Stimulated activated CD8-positive, alpha-beta memory T cell treated with anti-CD3 and anti-CD28 coated beads, Interleukin-15, amount 100 ng/mL, for 24 hours (primary cell): ENCODE measurements at regions not wholly inside any gene's neighbourhood (a gene's known extent, or its start where the extent isn't known, plus 50 kb on each side); places are given as distances from the start of the nearest gene placed in this dataset.
"Not testable (repeated sequence)": the region's sequence is repeated elsewhere in the genome, so short reads cannot be mapped to it uniquely, and the experiment has no call there.

Experiments
- DNase-seq: peaks from one replicate; pipeline ENCODE4 v3.0.0-alpha.2; 2020; ENCODE audit warnings: low read depth

DNA sequence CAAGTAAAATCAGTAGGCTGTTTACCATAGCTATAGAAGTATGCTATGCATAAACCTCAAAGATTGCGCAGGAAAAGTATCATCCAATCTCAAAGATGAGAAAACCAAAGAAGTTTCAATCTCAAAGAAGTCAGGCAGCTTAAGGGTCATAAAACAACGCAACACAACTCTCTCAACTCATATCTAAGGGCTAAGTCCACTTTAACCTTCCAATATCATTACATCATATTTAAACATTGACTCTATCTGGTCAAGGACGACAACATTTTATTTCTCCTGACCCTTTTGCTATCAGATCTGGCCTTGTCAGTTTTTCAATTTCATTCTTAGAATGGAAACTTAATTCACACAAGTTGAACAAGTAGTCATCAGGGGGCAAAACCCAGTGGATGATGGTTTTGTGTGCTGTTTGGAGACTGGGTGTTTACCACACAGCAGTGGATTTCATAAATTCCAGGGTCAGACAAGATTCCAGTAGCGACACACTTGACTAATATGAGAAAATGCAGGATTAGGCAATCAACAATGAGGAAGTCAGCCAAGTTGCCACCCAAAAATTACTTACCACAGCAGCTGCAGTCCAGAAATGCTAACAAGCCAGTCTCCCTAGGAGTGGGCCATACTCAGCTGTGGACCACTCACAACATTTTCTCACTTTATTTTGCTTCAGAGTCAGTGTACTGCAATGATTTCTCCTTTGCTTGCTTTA is 108.7 kb upstream of the NBPF26 start:
- DNase-seq: not testable (repeated sequence)

DNA sequence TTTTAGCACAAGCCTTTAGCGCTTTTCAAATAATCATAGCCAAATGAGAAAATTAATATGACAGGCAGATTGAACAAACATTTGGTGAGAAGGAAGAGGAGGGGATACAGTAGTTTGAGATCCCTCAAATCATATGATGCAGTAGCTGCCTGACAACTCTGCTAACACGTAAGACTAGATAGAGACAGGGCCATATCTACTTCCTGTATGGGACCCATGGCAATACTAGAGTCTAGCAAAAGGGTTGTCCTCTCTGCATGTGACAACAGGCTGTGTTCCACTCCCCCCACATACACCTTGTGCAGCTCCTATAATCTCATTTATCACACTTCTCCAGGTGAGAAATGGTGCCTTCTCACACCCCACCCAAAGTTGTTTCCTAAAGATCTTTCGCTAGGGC is 106.3 kb upstream of the NBPF26 start:
- not testable (repeated sequence) for DNase-seq

DNA sequence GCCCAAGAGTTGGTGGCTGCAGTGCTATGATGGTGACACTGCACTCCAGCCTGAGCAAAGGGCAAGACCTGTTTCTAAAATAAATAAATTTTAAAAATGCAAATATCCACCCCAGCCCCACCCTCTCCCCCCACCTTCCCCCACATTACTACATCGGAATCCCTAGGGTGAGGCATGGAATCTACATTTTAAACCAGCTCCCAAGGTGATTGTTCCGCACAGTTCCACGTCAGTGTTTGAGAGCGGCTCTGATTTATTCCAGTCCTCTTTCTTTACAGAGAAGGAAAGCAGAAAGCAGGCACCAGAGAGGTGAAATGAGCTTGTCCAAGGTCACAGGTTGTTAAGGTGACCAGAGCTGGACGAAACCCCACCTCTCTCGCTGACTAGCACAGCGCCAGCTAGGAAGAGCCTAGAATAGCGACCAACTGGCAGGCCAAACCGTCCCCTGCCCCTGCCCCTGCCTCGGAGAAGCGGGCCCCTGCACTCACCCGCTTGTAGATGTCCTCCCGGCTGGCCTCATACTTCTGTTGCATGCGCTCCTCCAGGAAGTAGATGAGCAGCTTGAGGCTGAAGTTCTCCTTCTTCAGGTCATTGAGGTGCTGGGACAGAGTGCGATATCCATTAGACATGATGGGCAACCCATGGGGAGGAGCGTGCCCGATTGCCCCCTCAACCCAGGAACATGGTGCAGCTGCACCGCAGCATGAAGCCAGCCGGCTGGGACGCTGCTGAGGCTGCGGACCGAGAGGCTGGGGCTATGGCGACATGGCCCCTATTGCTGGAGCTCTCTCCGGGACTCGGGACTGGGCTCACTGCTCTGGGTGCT is 103.7 kb upstream of the NBPF26 start:
- not testable (repeated sequence) for DNase-seq

DNA sequence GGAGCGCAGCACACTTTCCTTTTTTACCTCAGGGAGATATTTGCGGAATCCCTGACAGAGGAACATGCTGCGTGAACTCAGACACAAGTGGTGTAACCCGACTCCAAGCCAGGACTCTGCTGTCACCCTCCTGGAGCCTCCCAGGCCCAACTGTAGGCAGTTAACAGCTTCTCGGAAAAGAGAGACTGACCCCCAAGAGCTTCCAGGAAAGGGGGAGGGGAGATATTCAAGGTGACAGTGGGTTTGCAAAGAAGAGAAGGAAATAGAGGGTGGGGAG is 103.1 kb upstream of the NBPF26 start:
- not testable (repeated sequence) for DNase-seq

DNA sequence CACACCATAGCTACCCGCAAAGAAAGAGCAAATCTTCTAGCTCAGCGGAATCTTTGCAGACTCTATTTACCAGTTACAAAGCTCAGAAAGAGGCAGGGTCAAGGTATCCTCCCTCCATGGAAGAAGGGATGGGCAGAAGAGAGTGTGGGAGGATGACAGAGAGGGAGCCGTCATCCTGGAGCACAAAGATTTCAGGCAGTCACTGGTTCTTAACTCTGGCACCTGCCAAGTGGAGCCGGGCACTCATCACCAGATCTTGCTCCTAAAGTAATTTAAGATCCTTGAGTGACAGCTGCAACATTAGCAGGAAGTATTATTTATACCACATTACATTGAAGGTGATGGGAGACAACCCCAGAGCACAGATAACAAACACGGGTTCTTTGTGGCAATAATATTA is 102.5 kb upstream of the NBPF26 start:
- not testable (repeated sequence) for DNase-seq

DNA sequence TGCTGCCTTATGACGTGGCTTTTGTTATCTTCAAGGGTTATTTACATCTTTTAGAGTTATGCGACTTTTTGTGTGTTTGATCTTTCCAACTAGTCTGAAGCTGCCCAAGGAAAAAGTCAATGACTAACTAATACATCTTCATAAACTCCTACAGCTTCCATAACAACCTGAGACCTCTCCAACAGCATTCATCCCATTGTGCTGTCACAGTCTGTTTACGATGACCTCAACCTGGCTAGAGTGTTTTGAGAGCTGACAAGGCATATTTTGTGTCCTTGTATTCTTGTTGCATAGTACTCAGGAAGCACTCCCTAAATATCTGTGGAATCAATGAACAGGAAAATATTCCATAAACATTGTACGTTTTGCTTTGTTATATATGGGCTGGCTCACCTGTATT is 100.2 kb upstream of the NBPF26 start:
- DNase-seq: not testable (repeated sequence)

DNA sequence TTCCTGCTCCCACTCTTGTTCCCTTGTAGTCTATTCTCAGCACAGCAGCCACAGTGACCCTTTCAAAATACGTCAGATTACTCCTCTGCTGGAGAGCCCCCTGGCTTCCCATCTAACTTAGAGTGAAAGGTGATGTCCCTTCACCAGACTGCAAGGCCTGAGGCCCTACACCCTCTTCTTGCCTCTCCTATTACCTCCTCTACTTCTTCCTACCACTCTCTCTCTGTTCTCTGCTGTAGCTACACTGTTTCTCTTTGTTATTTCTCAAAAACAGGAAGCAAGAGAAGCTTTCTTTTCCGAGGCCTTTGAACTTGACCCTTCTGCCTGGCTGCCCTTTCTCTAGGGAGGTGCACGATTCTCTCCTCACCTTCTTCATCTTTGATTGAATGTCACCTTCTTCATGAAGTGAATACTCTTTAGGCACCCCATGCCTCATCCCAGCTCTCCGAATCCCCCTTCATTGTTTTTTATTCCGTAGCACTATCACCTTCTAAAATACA is 99.1 kb upstream of the NBPF26 start:
- DNase-seq: not testable (repeated sequence)

DNA sequence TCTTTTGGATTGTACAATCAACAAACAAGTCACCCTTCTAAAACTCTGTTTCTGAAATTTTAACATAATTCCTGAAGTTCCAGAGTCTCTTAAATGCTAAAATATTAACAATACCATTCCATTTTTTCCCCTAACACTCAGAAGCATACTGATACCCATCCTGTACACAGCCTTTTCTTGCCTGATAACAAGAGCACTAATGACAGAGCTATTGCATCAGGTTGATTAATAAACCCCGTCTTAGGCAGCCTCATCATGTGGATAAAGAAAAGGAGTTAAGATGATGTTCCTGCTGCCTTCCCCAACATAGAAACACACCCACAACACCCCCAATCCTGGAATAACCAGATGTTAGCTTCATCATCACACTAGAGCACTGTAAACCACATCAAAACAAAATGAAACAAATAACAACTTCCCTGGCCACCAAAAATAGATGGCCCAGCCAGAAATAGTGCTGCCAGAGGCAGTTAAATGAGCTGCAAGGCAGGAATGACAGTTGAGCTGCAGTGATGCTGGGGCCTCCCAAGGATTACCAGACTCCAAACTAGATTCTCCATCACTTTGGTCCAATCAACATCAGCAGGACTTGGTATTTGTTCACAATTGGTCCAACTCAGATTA is 93.8 kb upstream of the NBPF26 start:
- DNase-seq: not testable (repeated sequence)

DNA sequence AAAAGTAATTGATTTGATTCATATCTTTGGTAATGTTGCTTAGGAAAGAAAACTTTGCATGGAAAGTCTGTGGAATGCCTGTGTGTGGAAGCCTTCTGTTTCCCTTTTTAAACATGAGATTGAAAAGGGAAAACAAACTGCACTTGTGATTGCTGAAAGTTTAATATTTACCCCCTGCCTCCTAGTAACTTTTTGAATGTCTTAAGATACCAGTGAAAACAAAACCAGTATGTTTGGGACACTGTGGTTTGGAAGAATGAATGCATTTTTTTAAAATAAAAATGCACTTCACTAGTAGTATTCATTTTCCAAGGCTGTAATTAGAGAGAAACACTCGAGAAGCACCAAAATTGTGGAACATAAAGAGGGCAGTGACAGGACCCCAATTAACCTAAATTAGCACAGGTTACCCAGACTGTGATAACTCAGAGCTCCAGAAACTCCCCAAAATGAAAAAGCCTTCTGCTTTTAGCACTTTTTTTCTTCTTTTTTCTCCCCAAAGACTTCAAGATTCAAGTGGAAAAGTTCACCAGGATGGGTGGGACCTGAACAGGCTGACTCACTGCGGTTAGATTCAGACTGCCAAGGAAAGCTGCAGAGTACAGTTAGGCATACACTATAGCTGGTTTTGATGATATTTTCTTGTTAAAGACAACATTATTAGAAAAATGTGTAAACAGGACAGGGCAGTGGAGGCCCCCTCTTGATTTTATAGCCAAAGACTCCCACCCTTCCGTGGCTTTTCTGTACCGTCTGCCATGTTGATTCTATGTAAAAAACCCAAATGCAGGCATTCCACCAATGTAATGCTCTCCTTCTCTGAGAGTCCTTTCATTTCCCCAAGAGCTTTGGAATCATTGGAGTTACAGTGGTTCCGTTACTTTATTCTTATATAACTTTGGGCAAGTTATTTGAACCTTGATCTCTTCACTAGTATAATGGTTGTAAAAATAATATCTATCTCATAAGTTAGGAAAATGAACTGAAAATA is 88.6 kb upstream of the NBPF26 start:
- not testable (repeated sequence) for DNase-seq

DNA sequence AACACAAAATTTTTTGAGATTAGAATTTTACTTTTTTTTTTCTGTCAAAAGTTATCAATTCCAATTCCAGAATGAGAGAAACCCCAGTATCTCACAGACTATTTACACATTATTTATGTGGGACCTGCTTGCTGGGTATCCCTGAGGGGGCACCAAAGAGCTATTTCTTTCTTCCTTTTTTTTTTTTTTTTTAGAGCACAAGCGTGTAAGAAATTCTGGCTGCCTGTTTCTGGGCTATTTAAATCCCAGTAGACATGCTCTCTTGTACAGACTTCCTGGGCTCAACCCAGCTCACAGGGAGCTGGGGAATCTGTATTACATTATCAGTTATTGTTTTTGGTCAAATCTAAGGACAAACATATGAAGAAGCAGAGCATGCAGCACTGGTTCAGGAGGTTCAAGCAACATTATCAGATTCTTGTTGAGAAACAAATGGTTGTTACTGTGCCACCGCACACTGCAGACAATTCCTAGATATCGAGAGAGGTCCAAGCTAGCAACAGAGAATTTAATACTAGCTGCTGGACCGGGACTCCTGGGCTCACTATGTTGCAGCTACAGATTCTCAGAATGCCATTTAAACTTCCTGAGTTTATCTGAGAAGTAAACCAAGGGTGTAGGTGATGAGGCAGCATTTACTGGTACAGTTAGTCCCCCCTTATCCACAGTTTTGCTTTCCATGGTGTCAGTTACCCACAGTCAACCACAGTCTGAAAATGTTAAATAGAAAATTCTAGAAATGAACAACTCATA is 83.3 kb upstream of the NBPF26 start:
- DNase-seq: not testable (repeated sequence)

DNA sequence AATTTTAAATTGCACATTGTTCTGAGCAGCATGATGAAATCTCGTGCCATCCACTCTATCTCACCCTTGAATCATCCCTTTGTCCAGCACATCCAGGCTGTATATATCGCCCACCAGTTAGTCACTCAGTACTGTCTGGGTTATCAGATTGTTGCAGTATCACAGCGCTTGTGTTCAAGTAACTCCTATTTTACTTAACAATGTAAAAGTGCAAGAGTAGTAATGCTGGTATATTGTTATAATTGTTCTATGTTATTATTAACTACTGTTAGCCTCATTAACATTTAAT is 82.8 kb upstream of the NBPF26 start:
- not testable (repeated sequence) for DNase-seq

DNA sequence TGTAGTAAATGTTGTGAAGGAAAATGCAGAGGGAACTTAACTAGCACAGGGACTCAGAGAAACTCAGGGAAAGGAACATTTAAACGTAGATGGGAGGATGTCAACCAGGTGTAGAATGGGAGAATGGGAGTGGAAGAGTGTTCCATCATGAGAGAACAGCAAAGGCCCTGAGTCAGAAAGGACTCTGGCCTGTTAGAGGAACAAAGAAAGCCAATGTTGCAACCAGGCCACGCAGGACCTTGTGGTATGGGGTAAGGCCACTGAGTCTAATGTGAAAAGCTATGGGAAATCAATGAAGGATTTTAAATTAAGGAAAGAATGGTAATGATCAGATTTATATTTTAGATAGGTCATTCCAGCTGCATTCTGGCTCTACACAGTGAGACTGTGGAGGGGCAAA is 76.6 kb upstream of the NBPF26 start:
- DNase-seq: not testable (repeated sequence)

DNA sequence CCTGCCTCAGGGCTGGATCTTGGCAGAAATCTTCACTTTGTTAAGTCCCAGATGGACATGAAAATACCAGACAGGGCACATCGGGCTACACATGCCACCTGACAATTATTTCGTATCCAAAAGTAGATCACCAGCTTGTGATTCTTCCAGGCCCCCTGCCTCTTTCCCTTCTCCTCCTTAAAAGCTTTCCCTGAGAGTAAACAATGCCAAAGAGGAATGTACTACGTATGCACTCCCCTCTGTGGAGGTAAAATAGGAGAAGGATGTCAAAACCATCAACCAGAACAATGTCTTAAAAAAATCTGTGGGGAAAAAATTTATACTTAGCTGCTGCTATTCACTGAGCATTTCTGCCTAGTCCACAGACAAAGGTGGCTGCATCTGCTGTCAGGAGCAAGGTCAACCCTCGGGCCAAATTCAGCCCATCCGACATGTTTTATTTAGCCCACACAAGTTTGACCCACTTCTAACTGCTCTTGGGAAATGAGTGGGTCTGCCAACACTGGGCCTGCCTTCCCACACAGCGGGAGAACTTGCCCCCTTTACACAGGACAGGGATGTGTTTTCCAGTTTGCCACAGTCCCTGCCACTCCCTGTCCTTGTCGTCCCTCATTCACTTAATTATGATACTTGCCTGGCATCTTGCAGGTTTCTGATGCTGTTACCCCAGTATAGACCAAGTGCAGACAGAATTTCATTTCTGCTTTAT is 74.7 kb upstream of the NBPF26 start:
- not testable (repeated sequence) for DNase-seq

DNA sequence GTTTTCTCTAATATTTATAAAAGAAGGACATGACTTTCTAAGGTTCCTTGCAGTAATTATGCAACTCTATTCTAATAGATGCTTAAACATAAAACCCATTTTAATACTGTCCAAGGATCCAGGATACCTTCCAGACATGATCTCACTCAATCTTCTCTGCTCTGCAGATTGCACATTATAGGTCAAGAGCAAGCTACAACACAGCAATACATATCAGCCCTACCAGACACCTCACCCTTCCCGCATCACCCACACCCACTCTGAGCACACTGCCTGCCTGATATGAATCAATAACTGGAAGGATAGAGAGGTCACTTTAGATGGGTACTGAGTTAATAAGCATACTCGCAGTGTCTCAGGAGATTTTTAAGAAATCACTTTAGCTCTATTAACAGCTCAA is 74.0 kb upstream of the NBPF26 start:
- DNase-seq: not testable (repeated sequence)

DNA sequence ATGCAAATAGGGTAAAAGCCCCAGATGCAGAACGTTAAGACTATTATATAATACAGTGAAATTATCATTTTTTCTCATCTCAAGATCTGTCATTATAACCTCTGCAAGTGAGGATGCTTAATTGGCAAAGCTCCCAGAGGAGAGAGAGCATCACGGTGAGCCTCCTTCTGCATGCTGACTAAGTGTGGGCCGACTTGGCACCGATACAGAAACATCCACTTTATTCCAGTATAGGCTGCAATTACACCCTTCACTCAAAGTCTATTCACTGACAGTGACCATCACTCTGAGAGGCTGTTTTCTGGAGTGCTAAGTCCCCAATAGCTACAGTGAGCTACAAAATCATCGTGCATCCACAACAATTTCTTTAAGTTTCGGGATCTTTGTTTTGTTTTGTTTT is 69.6 kb upstream of the NBPF26 start:
- DNase-seq: not testable (repeated sequence)

DNA sequence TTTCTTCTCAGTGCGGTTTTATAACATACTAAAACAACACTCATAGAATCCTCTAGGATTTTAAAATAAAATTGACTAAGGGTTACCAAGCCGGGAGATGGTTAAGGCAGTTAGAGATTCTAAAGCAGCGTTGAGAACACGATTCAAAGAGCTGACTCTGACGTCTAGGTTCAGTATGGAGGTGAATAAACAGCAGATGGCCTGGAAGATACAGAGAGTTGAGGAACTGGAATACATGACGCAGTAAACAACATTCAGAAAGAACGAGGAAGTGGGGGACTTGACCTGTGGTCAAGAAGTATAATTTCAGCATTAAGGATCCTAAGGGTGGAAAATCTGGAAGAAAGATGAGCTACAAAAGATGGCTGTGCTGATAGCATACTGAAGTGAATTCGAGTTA is 68.4 kb upstream of the NBPF26 start:
- DNase-seq: not testable (repeated sequence)

DNA sequence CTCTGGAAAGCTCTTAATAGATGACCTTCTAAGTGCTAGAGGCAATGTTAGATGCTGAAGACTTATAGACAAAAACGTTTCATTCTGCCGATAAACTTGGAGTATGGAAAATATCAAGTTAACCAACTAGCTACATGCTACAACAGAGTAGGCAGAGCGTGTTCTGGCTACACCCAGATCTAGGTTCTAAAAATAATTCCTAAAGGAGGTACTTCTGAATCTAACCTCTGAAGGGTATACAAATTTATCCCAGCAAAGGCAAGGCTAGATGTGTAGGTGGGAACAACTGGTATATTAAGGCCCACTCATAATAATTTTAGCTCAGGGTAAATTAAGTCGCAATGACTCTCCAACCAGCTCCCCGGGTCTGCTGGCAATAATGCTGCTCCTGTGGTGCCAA is 67.6 kb upstream of the NBPF26 start:
- not testable (repeated sequence) for DNase-seq

DNA sequence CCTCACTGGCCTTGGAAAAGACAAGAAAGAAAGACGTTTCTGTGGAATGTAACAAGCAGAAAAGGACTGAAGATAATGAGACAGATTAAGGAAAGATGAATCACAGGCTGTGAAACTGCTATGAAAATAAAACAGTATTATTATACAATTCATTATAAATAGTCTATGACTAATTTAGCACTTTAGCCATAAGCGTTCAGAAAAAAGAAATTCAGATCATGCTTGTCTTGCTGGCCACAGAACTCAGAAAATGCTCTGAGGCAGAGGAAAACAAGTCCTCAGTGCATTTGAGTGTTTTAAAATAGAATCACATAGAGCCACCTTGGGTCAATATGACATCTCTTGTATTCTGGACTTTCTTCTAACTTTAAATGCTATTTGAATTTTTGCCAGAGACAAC is 65.9 kb upstream of the NBPF26 start:
- not testable (repeated sequence) for DNase-seq

DNA sequence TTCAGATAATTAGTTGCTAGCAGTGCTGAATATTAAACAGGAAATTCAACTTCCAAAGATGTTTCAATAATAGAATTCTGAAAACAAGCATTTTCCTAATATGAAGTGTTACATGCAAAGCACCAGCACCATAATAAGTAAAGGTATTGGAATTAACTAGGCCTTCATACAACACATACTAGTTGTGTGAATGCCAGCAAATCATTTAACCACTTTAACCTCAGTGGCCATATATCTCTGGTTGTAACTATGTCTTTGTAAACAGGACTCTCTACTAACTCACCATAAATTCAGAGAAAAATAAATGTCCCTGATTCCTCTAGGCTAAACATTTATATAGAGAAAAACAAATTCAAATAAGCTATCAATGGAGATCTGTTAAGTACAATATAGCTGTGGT is 65.1 kb upstream of the NBPF26 start:
- not testable (repeated sequence) for DNase-seq

DNA sequence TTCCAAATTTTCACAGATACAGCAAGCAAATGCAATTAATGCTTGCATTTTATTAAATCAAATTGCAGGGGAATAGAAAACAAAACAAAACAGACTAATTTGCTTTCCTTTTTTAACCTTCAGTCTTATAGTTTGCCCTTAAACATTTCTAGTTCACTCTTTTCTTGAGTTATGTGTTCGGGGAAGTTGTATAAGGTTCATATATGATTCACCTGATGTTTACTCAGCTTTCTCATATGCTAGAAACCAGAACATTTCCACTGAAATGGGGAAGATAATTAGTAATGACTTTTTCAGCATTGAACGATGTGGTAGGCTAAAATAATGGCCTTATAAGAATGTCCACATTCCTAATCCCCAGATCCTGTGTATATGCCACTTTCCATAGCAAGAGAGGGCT is 64.6 kb upstream of the NBPF26 start:
- not testable (repeated sequence) for DNase-seq
